NCI-H2171 (cell line): ENCODE measurements at regions not wholly inside any gene's neighbourhood (a gene's known extent, or its start where the extent isn't known, plus 50 kb on each side); places are given as distances from the start of the nearest gene placed in this dataset.
"Not testable (repeated sequence)": the region's sequence is repeated elsewhere in the genome, so short reads cannot be mapped to it uniquely, and the experiment has no call there.

Experiments
- DNase-seq: peaks from one replicate; lab custom pipeline; 2025; lab: John Stamatoyannopoulos, UW

GRCh38 chr14:39580696-39581095, 148.5 kb upstream of the FBXO33 start:
- DNase-seq = no peak

GRCh38 chr14:39576736-39577135, 144.5 kb upstream of the FBXO33 start:
- DNase-seq = no peak

GRCh38 chr14:39576258-39576657, 144.0 kb upstream of the FBXO33 start:
- DNase-seq = no peak

GRCh38 chr14:39568809-39569538, 136.7 kb upstream of the FBXO33 start:
- no peak for DNase-seq

- no peak for DNase-seq
Measured at GRCh38 chr14:39566795-39567194, 134.6 kb upstream of the FBXO33 start.

- DNase-seq = no peak
Measured at GRCh38 chr14:39563361-39563760, 131.1 kb upstream of the FBXO33 start.

- DNase-seq = no peak
Measured at GRCh38 chr14:39562175-39562574, 129.9 kb upstream of the FBXO33 start.

- no peak for DNase-seq
Measured at GRCh38 chr14:39558525-39558924, 126.3 kb upstream of the FBXO33 start.

DNA sequence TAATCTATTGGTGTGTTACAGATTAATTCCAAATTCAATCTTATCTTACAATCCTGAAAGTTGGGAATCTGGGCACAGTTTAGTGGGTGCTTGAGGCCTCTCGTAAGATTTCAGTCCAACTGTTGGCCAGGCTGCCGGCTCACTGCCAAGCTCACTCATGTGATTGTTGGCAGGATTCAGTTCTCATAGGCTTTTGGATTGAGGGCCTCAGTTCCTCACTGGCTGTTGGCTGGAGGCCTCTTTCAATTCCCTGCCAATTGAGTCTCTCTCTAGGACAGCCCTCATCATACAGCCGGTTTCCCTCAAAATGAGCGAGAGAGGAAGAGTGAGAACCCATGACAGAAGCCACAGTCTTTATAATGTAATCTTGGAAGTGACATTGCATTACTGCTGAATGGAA, 123.5 kb upstream of the FBXO33 start:
- no peak for DNase-seq

DNA sequence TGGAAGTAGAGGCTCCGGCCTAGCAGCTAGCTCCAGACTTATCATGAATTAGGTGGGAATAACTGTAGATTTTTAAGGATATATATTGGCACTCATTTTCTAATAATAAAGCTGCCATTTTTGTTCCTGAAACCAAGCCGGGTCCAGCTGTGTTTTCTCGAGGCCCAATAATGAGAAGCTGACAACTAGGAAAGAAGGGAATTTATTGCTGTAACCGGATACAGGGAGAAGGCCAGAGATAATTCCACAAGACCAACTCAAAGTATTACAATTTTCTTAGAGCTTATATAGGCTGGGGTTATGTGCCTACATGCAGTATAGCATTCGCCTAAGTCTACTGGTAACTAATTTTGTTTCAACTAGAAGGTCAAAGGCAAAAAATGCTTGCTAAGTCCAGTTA, 122.3 kb upstream of the FBXO33 start:
- no peak for DNase-seq

- no peak for DNase-seq
Measured at GRCh38 chr14:39548358-39548757, 116.1 kb upstream of the FBXO33 start.

DNA sequence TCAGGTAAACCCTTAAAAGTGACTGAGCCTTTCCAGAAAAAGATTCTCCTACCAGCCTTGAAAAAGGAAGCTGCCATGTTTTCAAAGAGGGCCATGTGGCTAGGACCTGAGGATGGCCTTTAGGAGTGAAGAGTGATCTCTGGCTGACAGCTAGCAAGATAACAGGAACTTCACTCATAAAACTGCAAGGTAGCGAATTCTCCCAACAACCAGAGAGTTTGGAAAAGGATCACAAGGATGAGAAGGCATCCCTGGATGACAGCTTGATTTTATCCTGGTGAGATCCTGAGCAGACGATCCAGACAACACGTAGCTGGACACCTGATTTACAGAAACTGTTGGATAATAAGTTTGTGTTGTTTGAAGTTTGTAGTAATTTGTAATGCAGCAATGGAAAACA, 115.6 kb upstream of the FBXO33 start:
- DNase-seq = no peak

GRCh38 chr14:39505812-39506211, 73.6 kb upstream of the FBXO33 start:
- no peak for DNase-seq

DNA sequence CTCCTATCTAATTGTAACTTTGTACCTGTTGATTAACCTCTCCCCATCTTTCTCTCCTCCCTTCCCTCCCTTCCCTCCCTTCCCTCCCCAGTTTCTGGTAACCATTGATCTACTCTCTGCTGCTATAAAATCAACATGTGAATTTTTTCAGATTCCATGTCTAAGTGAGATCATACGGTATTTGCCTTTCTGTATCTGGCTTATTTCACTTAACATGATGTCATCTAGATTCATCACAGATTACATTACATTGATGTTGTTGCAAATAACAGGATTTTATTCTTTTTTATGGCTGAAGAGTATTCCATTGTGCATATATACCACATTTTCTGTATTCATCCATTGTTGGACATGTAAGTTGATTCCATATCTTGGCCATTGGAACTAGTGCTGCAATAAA, 68.0 kb upstream of the FBXO33 start:
- DNase-seq = no peak

- DNase-seq = no peak
Measured at GRCh38 chr14:39499514-39499913, 67.3 kb upstream of the FBXO33 start.

DNA sequence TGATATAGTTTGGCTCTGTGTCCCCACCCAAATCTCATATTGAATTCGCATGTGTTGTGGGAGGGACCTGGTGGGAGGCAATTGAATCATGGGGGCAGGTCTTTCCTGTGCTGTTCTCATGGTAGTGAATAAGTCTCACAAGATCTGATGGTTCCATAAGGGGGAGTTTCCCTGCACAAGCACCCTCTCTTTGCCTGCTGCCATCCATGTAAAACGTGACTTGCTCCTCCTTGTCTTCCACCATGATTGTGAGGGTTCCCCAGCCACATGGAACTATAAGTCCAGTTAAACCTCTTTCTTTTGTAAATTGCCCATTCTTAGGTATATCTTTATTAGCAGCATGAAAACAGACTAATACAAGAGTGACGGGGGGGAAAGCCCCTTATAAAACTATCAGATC, 65.4 kb upstream of the FBXO33 start:
- DNase-seq = not testable (repeated sequence)

DNA sequence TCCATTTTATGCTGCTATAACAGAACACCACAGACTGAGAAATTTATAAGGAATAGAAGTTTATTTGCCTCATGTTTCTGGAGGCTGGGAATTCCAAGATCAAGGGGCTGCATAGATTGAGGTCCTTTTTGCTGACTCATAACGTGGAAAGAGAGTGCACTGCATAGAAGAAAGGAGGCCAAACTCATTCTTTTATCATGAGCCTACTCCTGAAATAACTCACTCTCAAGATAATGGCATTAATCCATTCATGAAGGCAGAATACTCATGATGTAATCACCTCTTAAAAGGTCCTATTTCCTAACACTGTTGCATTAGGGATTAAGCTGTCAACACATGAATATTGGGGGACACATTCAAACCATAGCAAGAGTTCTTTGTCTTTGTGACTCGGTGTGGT, 60.0 kb upstream of the FBXO33 start:
- no peak for DNase-seq

GRCh38 chr14:39491134-39491571, 58.9 kb upstream of the FBXO33 start:
- peak; percentile 27 for DNase-seq

GRCh38 chr14:39488600-39488999, 56.4 kb upstream of the FBXO33 start:
- DNase-seq = no peak

GRCh38 chr14:39483682-39484081, 51.4 kb upstream of the FBXO33 start:
- no peak for DNase-seq
